H1 (cell line): ENCODE measurements at regions not wholly inside any gene's neighbourhood (a gene's known extent, or its start where the extent isn't known, plus 50 kb on each side); places are given as distances from the start of the nearest gene placed in this dataset.

Source experiments
- CHD2 ChIP-seq: IDR thresholded peaks from 2 replicates; pipeline ENCODE4 v1.6.1; 2012; ENCODE audit warnings: low read length, improper control_type of control experiment
- POLR2A ChIP-seq, 2 experiments: IDR thresholded peaks; 1 replicate in 1 of 2; 2 replicates in 1 of 2; pipeline ENCODE4 v1.6.1; 2011; ENCODE audit warnings: low read depth in 2 of 2, low read length in 2 of 2, mild to moderate bottlenecking in 2 of 2; ENCODE audit errors: control extremely low read depth in 1 of 2
- RAD21 ChIP-seq, 2 experiments: IDR thresholded peaks in 1 of 2; conservative IDR thresholded peaks in 1 of 2; 2 replicates each; pipeline ENCODE4 v1.6.1; 2011; ENCODE audit warnings: low read depth in 2 of 2, low read length in 2 of 2, improper control_type of control experiment in 1 of 2, inconsistent platforms in 1 of 2, mild to moderate bottlenecking in 1 of 2, moderate library complexity in 1 of 2
- RXRA ChIP-seq: IDR thresholded peaks from 2 replicates; pipeline ENCODE4 v1.6.1; 2011; ENCODE audit warnings: low read depth, mild to moderate bottlenecking, low read length, moderate library complexity; ENCODE audit not compliant: insufficient read depth
- TCF12 ChIP-seq: IDR thresholded peaks from 2 replicates; pipeline ENCODE4 v1.6.1; 2011; ENCODE audit warnings: low read depth, mild to moderate bottlenecking, low read length
- TEAD4 ChIP-seq: IDR thresholded peaks from 2 replicates; pipeline ENCODE4 v1.6.1; 2012; ENCODE audit warnings: low read depth, low read length, inconsistent platforms, mixed read lengths
- ZNF274 ChIP-seq: IDR thresholded peaks from 2 replicates; pipeline ENCODE4 v1.7.0; 2012; ENCODE audit warnings: low read length, borderline replicate concordance; ENCODE audit errors: extremely low read depth
- TF ChIP-seq, protein P1 (sequence below): IDR thresholded peaks from 2 replicates; pipeline ENCODE4 v1.6.1; 2011; ENCODE audit warnings: low read length, improper control_type of control experiment

GRCh38 chr7:153475239-153475638, 577.0 kb upstream of the DPP6 start (continued):
- TF ChIP-seq TCF12 (no peak), CHD2 (no peak), RAD21 (IDR thresholded peaks at IDR 0.05 in 1 of 2, conservative IDR thresholded peaks at IDR 0.05 in 1 of 2; ENCODE audit: low read depth in 2 of 2, low read length in 2 of 2) (no peak), TEAD4 (no peak), RXRA (no peak), ZNF274 (no peak), POLR2A (IDR thresholded peaks at IDR 0.05; ENCODE audit: control extremely low read depth in 1 of 2, low read depth in 2 of 2, low read length in 2 of 2) (no peak)
- TF ChIP-seq, protein P1, sequence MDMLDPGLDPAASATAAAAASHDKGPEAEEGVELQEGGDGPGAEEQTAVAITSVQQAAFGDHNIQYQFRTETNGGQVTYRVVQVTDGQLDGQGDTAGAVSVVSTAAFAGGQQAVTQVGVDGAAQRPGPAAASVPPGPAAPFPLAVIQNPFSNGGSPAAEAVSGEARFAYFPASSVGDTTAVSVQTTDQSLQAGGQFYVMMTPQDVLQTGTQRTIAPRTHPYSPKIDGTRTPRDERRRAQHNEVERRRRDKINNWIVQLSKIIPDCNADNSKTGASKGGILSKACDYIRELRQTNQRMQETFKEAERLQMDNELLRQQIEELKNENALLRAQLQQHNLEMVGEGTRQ: no peak
